Trophoblast cell (in vitro differentiated cells and primary cell): ENCODE measurements at regions not wholly inside any gene's neighbourhood (a gene's known extent, or its start where the extent isn't known, plus 50 kb on each side); places are given as distances from the start of the nearest gene placed in this dataset.

Source experiments
- DNase-seq, 2 donors: peaks; one replicate each; pipeline ENCODE4 v3.0.0-alpha.2; 2016
- H2AFZ ChIP-seq: 2 replicates; pipeline ENCODE4 v1.6.1; 2013; ENCODE audit warnings: low read length, moderate library complexity, mild to moderate bottlenecking; ENCODE audit not compliant: insufficient read depth, poor library complexity
- H2AK5ac ChIP-seq: 2 replicates; pipeline ENCODE4 v1.6.1; 2013; ENCODE audit warnings: mild to moderate bottlenecking, low read length
- H2BK120ac ChIP-seq: 2 replicates; pipeline ENCODE4 v1.6.1; 2013; ENCODE audit warnings: low read length, mild to moderate bottlenecking, moderate library complexity; ENCODE audit not compliant: insufficient read depth, poor library complexity
- H2BK12ac ChIP-seq: 2 replicates; pipeline ENCODE4 v1.6.1; 2013; ENCODE audit warnings: mild to moderate bottlenecking, low read length, moderate library complexity
- H2BK5ac ChIP-seq: 2 replicates; pipeline ENCODE4 v1.6.1; 2013; ENCODE audit warnings: low read length, low read depth, moderate library complexity, mild to moderate bottlenecking; ENCODE audit not compliant: poor library complexity
- H3K14ac ChIP-seq: 2 replicates; pipeline ENCODE4 v1.6.1; 2013; ENCODE audit warnings: mild to moderate bottlenecking, low read length
- H3K18ac ChIP-seq: 2 replicates; pipeline ENCODE4 v1.6.1; 2013; ENCODE audit warnings: mild to moderate bottlenecking, low read length
- H3K23ac ChIP-seq: 2 replicates; pipeline ENCODE4 v1.6.1; 2013; ENCODE audit warnings: low read length
- H3K27ac ChIP-seq: 2 replicates; pipeline ENCODE4 v1.5.1; 2013; ENCODE audit warnings: low read depth, mild to moderate bottlenecking, inconsistent platforms, low read length, moderate library complexity
- H3K27me3 ChIP-seq: 2 replicates; pipeline ENCODE4 v1.6.1; 2013; ENCODE audit warnings: inconsistent platforms, mild to moderate bottlenecking, low read length, moderate library complexity; ENCODE audit not compliant: insufficient read depth
- H3K36me3 ChIP-seq, 2 experiments: 1 replicate in 1 of 2; 2 replicates in 1 of 2; pipeline ENCODE4 v1.6.1; 2013; ENCODE audit warnings: low read length in 2 of 2, mild to moderate bottlenecking in 2 of 2, moderate library complexity in 1 of 2; ENCODE audit not compliant: insufficient read depth in 2 of 2, control insufficient read depth in 1 of 2
- H3K4ac ChIP-seq: 2 replicates; pipeline ENCODE4 v1.6.1; 2013; ENCODE audit warnings: low read depth, mild to moderate bottlenecking, low read length, moderate library complexity
- H3K4me1 ChIP-seq, 2 experiments: 1 replicate in 1 of 2; 2 replicates in 1 of 2; pipeline ENCODE4 v1.6.1; 2013; ENCODE audit warnings: low read length in 2 of 2, mild to moderate bottlenecking in 2 of 2, moderate library complexity in 1 of 2; ENCODE audit not compliant: insufficient read depth in 2 of 2, control insufficient read depth in 1 of 2
- H3K4me2 ChIP-seq: 2 replicates; pipeline ENCODE4 v1.6.1; 2013; ENCODE audit warnings: inconsistent platforms, mild to moderate bottlenecking, low read length, moderate library complexity
- H3K4me3 ChIP-seq: 2 replicates; pipeline ENCODE4 v1.5.1; 2013; ENCODE audit warnings: mild to moderate bottlenecking, low read depth, low read length, inconsistent platforms
- H3K79me1 ChIP-seq: one replicate; pipeline ENCODE4 v1.6.1; 2013; ENCODE audit warnings: low read length
- H3K79me2 ChIP-seq: 2 replicates; pipeline ENCODE4 v1.6.1; 2013; ENCODE audit warnings: low read length, mild to moderate bottlenecking; ENCODE audit not compliant: control insufficient read depth, insufficient read depth, poor library complexity
- H3K9ac ChIP-seq: 2 replicates; pipeline ENCODE4 v1.6.1; 2013; ENCODE audit warnings: mild to moderate bottlenecking, low read length
- H3K9me3 ChIP-seq: 2 replicates; pipeline ENCODE4 v1.6.1; 2013; ENCODE audit warnings: low read depth, mild to moderate bottlenecking, control low read depth, inconsistent platforms, low read length; ENCODE audit not compliant: insufficient read depth
- H4K12ac ChIP-seq: 2 replicates; pipeline ENCODE4 v1.6.1; 2013; ENCODE audit warnings: low read depth, mild to moderate bottlenecking, low read length, moderate library complexity
- H4K8ac ChIP-seq: 2 replicates; pipeline ENCODE4 v1.6.1; 2013; ENCODE audit warnings: low read depth, mild to moderate bottlenecking, low read length, moderate library complexity
- H4K91ac ChIP-seq: one replicate; pipeline ENCODE4 v1.6.1; 2013; ENCODE audit warnings: low read depth, mild to moderate bottlenecking, low read length, moderate library complexity
- WGBS: extraction: QIAGEN DNeasy Blood & Tissue Kit; methylation state at CpG from one replicate; pipeline ENCODE4 v1.1.7; 2013; ENCODE audit warnings: missing lambda C conversion rate; ENCODE audit not compliant: insufficient read length, insufficient coverage; ENCODE audit errors: extremely low coverage; 5-methylcytosine and 5-hydroxymethylcytosine counted together

GRCh38 chr9:68601081-68601480, 60.4 kb upstream of the TMEM252 start:
- Histone ChIP-seq H3K27ac (no peak overlapping the region), H3K14ac (no peak overlapping the region), H3K79me2 (no peaks in the 10 kb centered on the region), H3K9ac (no peak overlapping the region), H3K36me3 (no peaks in the 10 kb centered on the region), H4K12ac (no peak overlapping the region), H4K8ac (no peak overlapping the region), H2BK5ac (no peak overlapping the region), H3K4me2 (no peak overlapping the region), H3K79me1 (no peaks in the 10 kb centered on the region), H3K4me1 (no peaks in the 10 kb centered on the region), H3K4me3 (no peak overlapping the region), H3K9me3 (no peaks in the 10 kb centered on the region), H3K23ac (no peak overlapping the region), H3K18ac (no peak overlapping the region), H3K4ac (no peak overlapping the region), H2AK5ac (no peak overlapping the region), H2AFZ (no peak overlapping the region), H2BK120ac (no peak overlapping the region), H3K27me3 (no peaks in the 10 kb centered on the region), H4K91ac (no peak overlapping the region), H2BK12ac (no peak overlapping the region)
- no CpG with 5 or more reads among the region's 2 CpGs for WGBS
- DNase-seq, result no peak

- H3K27me3 ChIP-seq, result no peaks in the 10 kb centered on the region
- H3K4me3 ChIP-seq, result no peak overlapping the region
- H2AFZ ChIP-seq, result no peak overlapping the region
- no peaks in the 10 kb centered on the region for H3K79me2 ChIP-seq
- no peaks in the 10 kb centered on the region for H3K36me3 ChIP-seq
- DNase-seq, result no peak
- H3K23ac ChIP-seq, result no peak overlapping the region
- H3K27ac ChIP-seq, result no peak overlapping the region
- H3K4ac ChIP-seq, result no peak overlapping the region
- H3K18ac ChIP-seq, result no peak overlapping the region
- H2AK5ac ChIP-seq, result no peak overlapping the region
- H3K14ac ChIP-seq, result no peak overlapping the region
- no peak overlapping the region for H2BK12ac ChIP-seq
- H4K8ac ChIP-seq, result no peak overlapping the region
- no peak overlapping the region for H2BK120ac ChIP-seq
- H4K91ac ChIP-seq, result no peak overlapping the region
- H3K4me2 ChIP-seq, result no peak overlapping the region
- H3K4me1 ChIP-seq, result no peaks in the 10 kb centered on the region
- no CpG with 5 or more reads among the region's 2 CpGs for WGBS
- no peaks in the 10 kb centered on the region for H3K9me3 ChIP-seq
- H3K9ac ChIP-seq, result no peak overlapping the region
- no peak overlapping the region for H4K12ac ChIP-seq
- H2BK5ac ChIP-seq, result no peak overlapping the region
- H3K79me1 ChIP-seq, result no peaks in the 10 kb centered on the region
These were observed 62.7 kb upstream of the TMEM252 start for GRCh38 chr9:68603371-68603770.

GRCh38 chr9:68608763-68609162, 68.1 kb upstream of the TMEM252 start:
- no peaks in the 10 kb centered on the region for H3K4me1 ChIP-seq
- H3K79me2 ChIP-seq, result no peaks in the 10 kb centered on the region
- no peak overlapping the region for H2BK12ac ChIP-seq
- WGBS, result no CpG with 5 or more reads among the region's 17 CpGs
- H2BK5ac ChIP-seq, result no peak overlapping the region
- no peak overlapping the region for H4K8ac ChIP-seq
- H3K23ac ChIP-seq, result no peak overlapping the region
- no peak overlapping the region for H3K9ac ChIP-seq
- no peak overlapping the region for H3K4me2 ChIP-seq
- no peak overlapping the region for H3K18ac ChIP-seq
- no peaks in the 10 kb centered on the region for H3K36me3 ChIP-seq
- H3K27ac ChIP-seq, result no peak overlapping the region
- H3K9me3 ChIP-seq, result no peaks in the 10 kb centered on the region
- H3K4me3 ChIP-seq, result no peak overlapping the region
- no peak overlapping the region for H4K12ac ChIP-seq
- no peak overlapping the region for H4K91ac ChIP-seq
- no peak overlapping the region for H2AK5ac ChIP-seq
- no peak overlapping the region for H2BK120ac ChIP-seq
- no peak overlapping the region for H3K4ac ChIP-seq
- no peak overlapping the region for H3K14ac ChIP-seq
- no peak for DNase-seq
- H3K27me3 ChIP-seq, result no peaks in the 10 kb centered on the region
- no peak overlapping the region for H2AFZ ChIP-seq
- H3K79me1 ChIP-seq, result no peaks in the 10 kb centered on the region

- Histone ChIP-seq H4K91ac (no peak overlapping the region), H3K9me3 (peaks cover 2% of the 10 kb centered on the region), H3K79me2 (no peaks in the 10 kb centered on the region), H2BK5ac (no peak overlapping the region), H3K27me3 (no peaks in the 10 kb centered on the region), H2AK5ac (no peak overlapping the region), H3K27ac (no peak overlapping the region), H4K12ac (no peak overlapping the region), H3K4me3 (no peak overlapping the region), H3K4ac (no peak overlapping the region), H3K79me1 (no peaks in the 10 kb centered on the region), H3K18ac (no peak overlapping the region), H3K4me1 (no peaks in the 10 kb centered on the region), H3K36me3 (no peaks in the 10 kb centered on the region), H4K8ac (no peak overlapping the region), H3K4me2 (no peak overlapping the region), H3K23ac (no peak overlapping the region), H3K14ac (no peak overlapping the region), H2BK120ac (no peak overlapping the region), H2BK12ac (no peak overlapping the region), H2AFZ (no peak overlapping the region), H3K9ac (no peak overlapping the region)
- no peak for DNase-seq
- WGBS, result no CpG with 5 or more reads among the region's 7 CpGs
These were observed 69.3 kb upstream of the TMEM252 start for GRCh38 chr9:68609901-68610415.
